Stimulated activated naive CD8-positive, alpha-beta T cell treated with anti-CD3 and anti-CD28 coated beads, Interleukin-15, amount 100 ng/mL, for 72 hours (primary cell): ENCODE measurements at regions not wholly inside any gene's neighbourhood (a gene's known extent, or its start where the extent isn't known, plus 50 kb on each side); places are given as distances from the start of the nearest gene placed in this dataset.
A peak's percentile ranks its signal among the peaks of the same experiment; 100 is the strongest.
"Not testable (repeated sequence)": the region's sequence is repeated elsewhere in the genome, so short reads cannot be mapped to it uniquely, and the experiment has no call there.

Experiments
- ATAC-seq: fragments of 150-1000 bp; cut with Tn5 transposase; 2 replicates; pipeline ENCODE4 v1.10.0; 2021; ENCODE audit warnings: mild to moderate bottlenecking, moderate library complexity
- DNase-seq, 2 donors: peaks; one replicate each; pipeline ENCODE4 v3.0.0; 2021 to 2022
- H3K27ac Mint-ChIP-seq, 2 donors: one replicate each; pipeline ENCODE4 v1.8.0; 2022; ENCODE audit warnings: mild to moderate bottlenecking in 2 of 2, mixed read lengths in 2 of 2, moderate library complexity in 2 of 2
- H3K27me3 Mint-ChIP-seq: one replicate; pipeline ENCODE4 v1.8.0; 2022; ENCODE audit warnings: mixed read lengths
- H3K4me1 Mint-ChIP-seq: one replicate; pipeline ENCODE4 v1.8.0; 2022; ENCODE audit warnings: mild to moderate bottlenecking, mixed read lengths
- H3K4me3 Mint-ChIP-seq, 2 donors: one replicate each; pipeline ENCODE4 v1.8.0; 2022; ENCODE audit warnings: mild to moderate bottlenecking in 2 of 2, mixed read lengths in 2 of 2, moderate library complexity in 1 of 2
- H3K9me3 Mint-ChIP-seq, 2 donors: one replicate each; pipeline ENCODE4 v1.8.0; 2022; ENCODE audit warnings: mixed read lengths in 2 of 2

GRCh38 chr10:78337646-78338391 lies 304.2 kb downstream of the RPS24 start:
- ATAC-seq, result no peak
- peak overlapping the region in 1 of 2 donors; percentile 8 for H3K27ac Mint-ChIP-seq
- H3K4me1 Mint-ChIP-seq, result no peaks in the 10 kb centered on the region
- DNase-seq, result no peak
- peaks cover 6% of the 10 kb centered on the region for H3K27me3 Mint-ChIP-seq
- H3K9me3 Mint-ChIP-seq, result peaks cover 0 to 10% of the 10 kb centered on the region in 2 donors
- H3K4me3 Mint-ChIP-seq, result no peak overlapping the region

- Mint-ChIP-seq H3K27ac (no peak overlapping the region), H3K27me3 (no peaks in the 10 kb centered on the region), H3K4me1 (no peaks in the 10 kb centered on the region), H3K4me3 (no peak overlapping the region), H3K9me3 (peaks cover 0 to 1% of the 10 kb centered on the region in 2 donors)
- no peak for DNase-seq
- ATAC-seq, result no peak
These were observed 305.1 kb downstream of the RPS24 start for GRCh38 chr10:78338717-78339116.

- no peak for ATAC-seq
- no peak overlapping the region for H3K4me3 Mint-ChIP-seq
- no peak for DNase-seq
- H3K27me3 Mint-ChIP-seq, result no peaks in the 10 kb centered on the region
- H3K9me3 Mint-ChIP-seq, result no peaks in the 10 kb centered on the region
- no peak overlapping the region for H3K27ac Mint-ChIP-seq
- no peaks in the 10 kb centered on the region for H3K4me1 Mint-ChIP-seq
These were observed 305.6 kb downstream of the RPS24 start for GRCh38 chr10:78339251-78339650.

- Mint-ChIP-seq H3K4me1 (no peaks in the 10 kb centered on the region), H3K9me3 (no peaks in the 10 kb centered on the region), H3K4me3 (no peak overlapping the region), H3K27ac (peak overlapping the region in 1 of 2 donors; percentile 68), H3K27me3 (no peaks in the 10 kb centered on the region)
- ATAC-seq, result no peak
- DNase-seq, result no peak
These were observed 308.4 kb downstream of the RPS24 start for GRCh38 chr10:78341953-78342614.

- H3K4me1 Mint-ChIP-seq, result no peaks in the 10 kb centered on the region
- no peak overlapping the region for H3K27ac Mint-ChIP-seq
- ATAC-seq, result no peak
- H3K27me3 Mint-ChIP-seq, result no peaks in the 10 kb centered on the region
- H3K9me3 Mint-ChIP-seq, result no peaks in the 10 kb centered on the region
- no peak overlapping the region for H3K4me3 Mint-ChIP-seq
- no peak for DNase-seq
These were observed 309.4 kb downstream of the RPS24 start for GRCh38 chr10:78342827-78343653.

GRCh38 chr10:78344257-78344656 lies 310.6 kb downstream of the RPS24 start:
- not testable (repeated sequence) for H3K4me1 Mint-ChIP-seq, DNase-seq, H3K27me3 Mint-ChIP-seq, ATAC-seq, H3K4me3 Mint-ChIP-seq, H3K9me3 Mint-ChIP-seq, H3K27ac Mint-ChIP-seq

GRCh38 chr10:78345515-78345914 lies 311.9 kb downstream of the RPS24 start:
- not testable (repeated sequence) for DNase-seq, H3K27me3 Mint-ChIP-seq, H3K4me1 Mint-ChIP-seq, H3K9me3 Mint-ChIP-seq, ATAC-seq, H3K4me3 Mint-ChIP-seq
- peak overlapping the region in 1 of 2 donors; percentile 27 for H3K27ac Mint-ChIP-seq

GRCh38 chr10:78346721-78347120 lies 313.1 kb downstream of the RPS24 start:
- no peak for ATAC-seq
- H3K4me1 Mint-ChIP-seq, result no peaks in the 10 kb centered on the region
- DNase-seq, result no peak
- H3K27ac Mint-ChIP-seq, result no peak overlapping the region
- no peak overlapping the region for H3K4me3 Mint-ChIP-seq
- H3K27me3 Mint-ChIP-seq, result no peaks in the 10 kb centered on the region
- no peaks in the 10 kb centered on the region for H3K9me3 Mint-ChIP-seq

GRCh38 chr10:78348411-78349164 lies 314.9 kb downstream of the RPS24 start:
- Mint-ChIP-seq H3K27me3 (no peaks in the 10 kb centered on the region), H3K9me3 (no peaks in the 10 kb centered on the region), H3K4me1 (no peaks in the 10 kb centered on the region), H3K4me3 (no peak overlapping the region), H3K27ac (peak overlapping the region in 1 of 2 donors; percentile 14)
- ATAC-seq, result no peak
- no peak for DNase-seq

- Mint-ChIP-seq H3K27me3 (no peaks in the 10 kb centered on the region), H3K27ac (no peak overlapping the region), H3K4me3 (no peak overlapping the region), H3K4me1 (no peaks in the 10 kb centered on the region), H3K9me3 (no peaks in the 10 kb centered on the region)
- DNase-seq (no peak), ATAC-seq (no peak)
These were observed 315.5 kb downstream of the RPS24 start for GRCh38 chr10:78349165-78349516.

- DNase-seq (no peak), ATAC-seq (no peak)
- Mint-ChIP-seq H3K27me3 (no peaks in the 10 kb centered on the region), H3K4me3 (no peak overlapping the region), H3K27ac (no peak overlapping the region), H3K4me1 (no peaks in the 10 kb centered on the region), H3K9me3 (no peaks in the 10 kb centered on the region)
These were observed 316.4 kb downstream of the RPS24 start for GRCh38 chr10:78349911-78350663.

GRCh38 chr10:78351283-78351682 lies 317.6 kb downstream of the RPS24 start:
- Mint-ChIP-seq H3K4me3 (no peak overlapping the region), H3K9me3 (no peaks in the 10 kb centered on the region)

GRCh38 chr10:78351809-78352208 lies 318.1 kb downstream of the RPS24 start:
- H3K27ac Mint-ChIP-seq, result no peak overlapping the region
- H3K27me3 Mint-ChIP-seq, result no peaks in the 10 kb centered on the region
- DNase-seq, result no peak
- H3K9me3 Mint-ChIP-seq, result no peaks in the 10 kb centered on the region
- H3K4me3 Mint-ChIP-seq, result no peak overlapping the region
- no peaks in the 10 kb centered on the region for H3K4me1 Mint-ChIP-seq
- no peak for ATAC-seq

More at GRCh38 chr10:78351283-78351682, 317.6 kb downstream of the RPS24 start:
- no peak for DNase-seq
- Mint-ChIP-seq H3K4me1 (no peaks in the 10 kb centered on the region), H3K27me3 (no peaks in the 10 kb centered on the region), H3K27ac (peak overlapping the region in 1 of 2 donors; percentile 50)
- no peak for ATAC-seq

GRCh38 chr10:78353636-78354035 lies 320.0 kb downstream of the RPS24 start:
- Mint-ChIP-seq H3K27me3 (no peaks in the 10 kb centered on the region), H3K27ac (no peak overlapping the region), H3K9me3 (no peaks in the 10 kb centered on the region), H3K4me1 (no peaks in the 10 kb centered on the region), H3K4me3 (no peak overlapping the region)
- DNase-seq (no peak), ATAC-seq (no peak)

- no peaks in the 10 kb centered on the region for H3K4me1 Mint-ChIP-seq
- DNase-seq (no peak), ATAC-seq (no peak)
- no peaks in the 10 kb centered on the region for H3K9me3 Mint-ChIP-seq
- no peaks in the 10 kb centered on the region for H3K27me3 Mint-ChIP-seq
- H3K27ac Mint-ChIP-seq, result peak overlapping the region in 1 of 2 donors; percentile 30
- H3K4me3 Mint-ChIP-seq, result no peak overlapping the region
These were observed 320.4 kb downstream of the RPS24 start for GRCh38 chr10:78354101-78354500.
